ENCODE measurements at regions not wholly inside any gene's neighbourhood (a gene's known extent, or its start where the extent isn't known, plus 50 kb on each side); places are given as distances from the start of the nearest gene placed in this dataset.

DNA sequence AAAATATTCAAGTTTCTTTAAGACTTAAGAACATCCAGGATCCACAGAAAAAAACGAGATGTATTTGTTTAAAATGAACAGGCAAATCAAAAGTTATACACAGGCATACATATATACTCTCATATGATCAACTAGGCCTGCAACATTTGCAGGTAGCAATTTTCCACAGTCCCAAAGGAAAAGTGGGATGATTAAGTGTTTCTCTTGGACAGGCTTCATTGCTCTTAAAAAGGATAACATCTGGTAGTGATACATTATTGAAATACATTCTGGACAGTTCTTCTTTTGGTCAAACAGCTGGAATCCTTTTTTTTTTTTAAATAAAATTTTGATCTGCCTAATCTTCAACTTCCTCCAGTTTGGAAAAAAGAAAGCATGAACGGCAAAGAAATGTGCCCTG is 114.8 kb upstream of the TDRD3 start:
- Histone ChIP-seq H2BK12ac (ENCODE audit: low read depth, low read length) (no peak overlapping the region), H4K20me1 (replicated peaks in 1 of 2; ENCODE audit: control insufficient read depth in 1 of 2, insufficient read depth in 2 of 2, low read length in 2 of 2) (no peaks in the 10 kb centered on the region), H3K4ac (replicated peaks; ENCODE audit: insufficient read length, low read depth, low read length) (no peak overlapping the region), H4K91ac (replicated peaks; ENCODE audit: insufficient read length, low read length) (no peak overlapping the region), H3K27ac (ENCODE audit: low read depth, low read length) (no peak overlapping the region), H2AFZ (ENCODE audit: low read length) (no peak overlapping the region), H3K23ac (ENCODE audit: insufficient read length) (no peak overlapping the region), H3K4me2 (ENCODE audit: insufficient read depth in 1 of 2, low read depth in 2 of 2, low read length in 2 of 2) (no peak overlapping the region), H2BK15ac (ENCODE audit: low read length) (no peak overlapping the region), H3K14ac (ENCODE audit: insufficient read length) (no peak overlapping the region), H3K23me2 (ENCODE audit: low read depth, low read length) (no peaks in the 10 kb centered on the region; the same call in 1 of the 2 replicates), H3K27me3 (replicated peaks in 1 of 4; ENCODE audit: control insufficient read depth in 3 of 4, extremely low read depth in 1 of 4, insufficient read depth in 3 of 4, low read length in 3 of 4) (no peaks in the 10 kb centered on the region), H4K8ac (ENCODE audit: extremely low read depth, insufficient read depth, low read length) (no peak overlapping the region), H3K36me3 (ENCODE audit: control insufficient read depth in 2 of 4, insufficient read depth in 4 of 4, low read length in 3 of 4) (no peaks in the 10 kb centered on the region), H3K56ac (replicated peaks; ENCODE audit: insufficient read length, low read depth, low read length) (no peak overlapping the region), H3K9ac (replicated peaks in 1 of 4; ENCODE audit: extremely low read depth in 1 of 4, low read depth in 3 of 4, low read length in 3 of 4) (no peak overlapping the region), H3K4me3 (ENCODE audit: extremely low read depth in 1 of 4, insufficient read depth in 2 of 4, low read depth in 3 of 4, low read length in 4 of 4) (no peak overlapping the region), H2BK5ac (ENCODE audit: low read depth, low read length) (no peak overlapping the region), H3K79me1 (ENCODE audit: low read depth, low read length) (no peaks in the 10 kb centered on the region), H3K79me2 (ENCODE audit: control insufficient read depth in 1 of 2, insufficient read depth in 2 of 2, low read length in 2 of 2) (no peaks in the 10 kb centered on the region), H3K9me3 (ENCODE audit: insufficient read depth in 2 of 2, low read depth in 1 of 2, low read length in 1 of 2) (peaks cover 5 to 8% of the 10 kb centered on the region in 2 experiments; a peak in 2 of 4 replicates), H4K5ac (ENCODE audit: insufficient read length, low read depth, low read length) (no peak overlapping the region), H3K4me1 (replicated peaks in 1 of 4; ENCODE audit: control insufficient read depth in 3 of 4, insufficient read depth in 4 of 4, low read length in 3 of 4) (peaks cover 0 to 3% (median under 1%) of the 10 kb centered on the region in 4 experiments; a peak in 1 of 7 replicates), H2BK120ac (replicated peaks; ENCODE audit: low read depth, low read length) (no peak overlapping the region), H3K18ac (ENCODE audit: extremely low read depth, low read length) (no peak overlapping the region), H2AK5ac (ENCODE audit: low read depth, low read length) (no peak overlapping the region), H2BK20ac (ENCODE audit: low read length) (no peak overlapping the region)
- DNase-seq (ENCODE audit: low read depth in 1 of 2, low spot score in 2 of 2), result no peak
- CTCF ChIA-PET (ENCODE audit: partially characterized antibody), result interaction anchor here (0.6 kb wide), 1 partner anchor 601 kb away, joined by 3 read pairs; no protein-coding TSS in a partner anchor
- no peak for TF ChIP-seq TCF12 (IDR thresholded peaks at IDR 0.05; ENCODE audit: low read depth, low read length)
- FAIRE-seq, result no peak
- POLR2A ChIA-PET (ENCODE audit: partially characterized antibody), result no interaction called here
- 81% methylated on average over 2 of the region's 2 CpGs; no CpG with 5 or more reads in 1 of the 2 experiments for WGBS, 2 experiments (ENCODE audit: extremely low coverage in 1 of 2, insufficient coverage in 1 of 2, insufficient read length in 1 of 2, insufficient replicate concordance in 2 of 2, low coverage in 1 of 2, low lambda C conversion rate in 2 of 2, missing lambda C conversion rate in 1 of 2)
